HL-60 (cell line): ENCODE measurements at regions not wholly inside any gene's neighbourhood (a gene's known extent, or its start where the extent isn't known, plus 50 kb on each side); places are given as distances from the start of the nearest gene placed in this dataset.

Source experiments
- CTCF ChIP-seq: IDR thresholded peaks from one replicate; pipeline ENCODE4 v1.5.1; 2011; ENCODE audit warnings: low read length, control low read depth, inconsistent platforms; ENCODE audit not compliant: insufficient read depth
- GABPA ChIP-seq: IDR thresholded peaks from 2 replicates; pipeline ENCODE4 v1.6.1; 2012; ENCODE audit warnings: low read depth
- POLR2AphosphoS5 ChIP-seq: IDR thresholded peaks from 2 replicates; pipeline ENCODE4 v1.6.1; 2012; ENCODE audit warnings: low read depth
- SPI1 ChIP-seq: IDR thresholded peaks from 2 replicates; pipeline ENCODE4 v1.6.1; 2012; ENCODE audit warnings: low read depth, mild to moderate bottlenecking, borderline replicate concordance
- TF ChIP-seq, protein P1 (sequence below): IDR thresholded peaks from 2 replicates; pipeline ENCODE4 v1.6.1; 2012; ENCODE audit warnings: low read depth; ENCODE audit not compliant: insufficient replicate concordance

DNA sequence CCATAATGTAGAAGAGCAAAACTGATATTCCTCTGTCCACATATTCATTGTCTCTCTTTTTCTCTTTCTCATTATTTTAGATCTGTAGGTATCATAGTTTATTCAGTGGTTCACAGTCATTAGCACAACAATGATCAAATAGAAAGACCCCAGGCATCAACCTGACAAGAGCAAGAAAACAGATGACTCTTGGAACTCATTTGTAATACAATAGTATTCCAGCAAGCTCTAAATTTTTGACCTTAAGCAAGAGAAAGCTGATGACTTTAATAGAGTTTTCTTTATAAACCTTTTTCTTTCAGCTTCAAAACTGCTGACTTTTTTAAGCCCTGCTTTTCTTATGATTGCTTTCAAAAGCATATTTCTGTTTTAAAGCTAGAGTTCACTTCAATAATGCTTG is 507.5 kb upstream of the SORCS1 start:
- TF ChIP-seq CTCF (no peak), GABPA (no peak), SPI1 (no peak), POLR2AphosphoS5 (no peak)
- TF ChIP-seq, protein P1, sequence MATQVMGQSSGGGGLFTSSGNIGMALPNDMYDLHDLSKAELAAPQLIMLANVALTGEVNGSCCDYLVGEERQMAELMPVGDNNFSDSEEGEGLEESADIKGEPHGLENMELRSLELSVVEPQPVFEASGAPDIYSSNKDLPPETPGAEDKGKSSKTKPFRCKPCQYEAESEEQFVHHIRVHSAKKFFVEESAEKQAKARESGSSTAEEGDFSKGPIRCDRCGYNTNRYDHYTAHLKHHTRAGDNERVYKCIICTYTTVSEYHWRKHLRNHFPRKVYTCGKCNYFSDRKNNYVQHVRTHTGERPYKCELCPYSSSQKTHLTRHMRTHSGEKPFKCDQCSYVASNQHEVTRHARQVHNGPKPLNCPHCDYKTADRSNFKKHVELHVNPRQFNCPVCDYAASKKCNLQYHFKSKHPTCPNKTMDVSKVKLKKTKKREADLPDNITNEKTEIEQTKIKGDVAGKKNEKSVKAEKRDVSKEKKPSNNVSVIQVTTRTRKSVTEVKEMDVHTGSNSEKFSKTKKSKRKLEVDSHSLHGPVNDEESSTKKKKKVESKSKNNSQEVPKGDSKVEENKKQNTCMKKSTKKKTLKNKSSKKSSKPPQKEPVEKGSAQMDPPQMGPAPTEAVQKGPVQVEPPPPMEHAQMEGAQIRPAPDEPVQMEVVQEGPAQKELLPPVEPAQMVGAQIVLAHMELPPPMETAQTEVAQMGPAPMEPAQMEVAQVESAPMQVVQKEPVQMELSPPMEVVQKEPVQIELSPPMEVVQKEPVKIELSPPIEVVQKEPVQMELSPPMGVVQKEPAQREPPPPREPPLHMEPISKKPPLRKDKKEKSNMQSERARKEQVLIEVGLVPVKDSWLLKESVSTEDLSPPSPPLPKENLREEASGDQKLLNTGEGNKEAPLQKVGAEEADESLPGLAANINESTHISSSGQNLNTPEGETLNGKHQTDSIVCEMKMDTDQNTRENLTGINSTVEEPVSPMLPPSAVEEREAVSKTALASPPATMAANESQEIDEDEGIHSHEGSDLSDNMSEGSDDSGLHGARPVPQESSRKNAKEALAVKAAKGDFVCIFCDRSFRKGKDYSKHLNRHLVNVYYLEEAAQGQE: no peak
